ENCODE measurements at regions not wholly inside any gene's neighbourhood (a gene's known extent, or its start where the extent isn't known, plus 50 kb on each side); places are given as distances from the start of the nearest gene placed in this dataset.

DNA sequence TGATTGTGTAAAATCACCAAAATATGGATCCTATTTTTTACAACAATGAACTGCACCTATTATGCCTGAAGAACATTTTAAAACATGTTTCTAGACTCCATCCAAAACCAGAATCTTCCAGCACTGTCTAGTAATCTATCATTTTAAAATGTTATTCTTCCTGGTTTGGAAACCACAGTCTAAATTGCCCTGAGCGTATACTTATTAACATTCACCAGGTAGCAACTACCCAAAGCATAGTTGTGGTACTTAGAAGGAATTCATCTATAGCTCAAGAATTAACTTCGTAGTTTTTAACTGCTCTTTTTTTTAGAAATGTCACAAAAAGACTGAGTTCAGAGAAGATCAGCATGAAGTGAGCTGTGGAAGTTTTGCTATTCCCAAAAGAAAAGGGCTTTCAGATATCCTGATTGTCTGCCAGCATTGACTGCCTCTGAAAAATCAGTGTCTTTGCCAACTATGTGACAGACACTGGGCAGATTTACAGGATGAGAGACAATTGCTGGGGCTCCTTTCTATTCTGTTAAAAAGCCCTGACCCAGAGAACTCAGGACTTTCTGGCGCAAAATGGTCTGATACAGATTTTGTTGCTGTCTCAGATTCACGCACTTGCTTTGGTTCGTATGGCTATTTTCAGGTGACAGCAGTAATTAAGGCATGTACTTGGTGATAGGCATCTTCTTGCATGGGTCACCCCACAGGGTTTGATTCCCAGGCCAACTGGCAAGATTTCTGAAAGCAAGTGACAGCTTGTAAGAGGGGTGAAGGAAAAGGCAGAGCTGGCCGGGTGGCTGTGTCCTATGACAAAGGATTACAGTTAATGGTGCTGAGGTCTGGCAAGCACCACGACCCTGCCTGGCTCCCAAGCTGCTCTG, 152.5 kb upstream of the RAI14 start:
- TF ChIP-seq MYC (IDR thresholded peaks at IDR 0.05; ENCODE audit: low read depth, low read length): no peak
- TF ChIP-seq, protein P1, sequence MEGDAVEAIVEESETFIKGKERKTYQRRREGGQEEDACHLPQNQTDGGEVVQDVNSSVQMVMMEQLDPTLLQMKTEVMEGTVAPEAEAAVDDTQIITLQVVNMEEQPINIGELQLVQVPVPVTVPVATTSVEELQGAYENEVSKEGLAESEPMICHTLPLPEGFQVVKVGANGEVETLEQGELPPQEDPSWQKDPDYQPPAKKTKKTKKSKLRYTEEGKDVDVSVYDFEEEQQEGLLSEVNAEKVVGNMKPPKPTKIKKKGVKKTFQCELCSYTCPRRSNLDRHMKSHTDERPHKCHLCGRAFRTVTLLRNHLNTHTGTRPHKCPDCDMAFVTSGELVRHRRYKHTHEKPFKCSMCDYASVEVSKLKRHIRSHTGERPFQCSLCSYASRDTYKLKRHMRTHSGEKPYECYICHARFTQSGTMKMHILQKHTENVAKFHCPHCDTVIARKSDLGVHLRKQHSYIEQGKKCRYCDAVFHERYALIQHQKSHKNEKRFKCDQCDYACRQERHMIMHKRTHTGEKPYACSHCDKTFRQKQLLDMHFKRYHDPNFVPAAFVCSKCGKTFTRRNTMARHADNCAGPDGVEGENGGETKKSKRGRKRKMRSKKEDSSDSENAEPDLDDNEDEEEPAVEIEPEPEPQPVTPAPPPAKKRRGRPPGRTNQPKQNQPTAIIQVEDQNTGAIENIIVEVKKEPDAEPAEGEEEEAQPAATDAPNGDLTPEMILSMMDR (IDR thresholded peaks at IDR 0.05; ENCODE audit: low read depth, low read length): no peak
- no peak for TF ChIP-seq POLR2A (IDR thresholded peaks at IDR 0.05; ENCODE audit: extremely low read depth, insufficient read length)
- TF ChIP-seq, protein P2, sequence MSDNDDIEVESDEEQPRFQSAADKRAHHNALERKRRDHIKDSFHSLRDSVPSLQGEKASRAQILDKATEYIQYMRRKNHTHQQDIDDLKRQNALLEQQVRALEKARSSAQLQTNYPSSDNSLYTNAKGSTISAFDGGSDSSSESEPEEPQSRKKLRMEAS (IDR thresholded peaks at IDR 0.05; ENCODE audit: low read depth, low read length): no peak
- no peak for DNase-seq (ENCODE audit: low read depth)
- no peak overlapping the region for H3K4me3 ChIP-seq (ENCODE audit: low read depth, low read length)

DNA sequence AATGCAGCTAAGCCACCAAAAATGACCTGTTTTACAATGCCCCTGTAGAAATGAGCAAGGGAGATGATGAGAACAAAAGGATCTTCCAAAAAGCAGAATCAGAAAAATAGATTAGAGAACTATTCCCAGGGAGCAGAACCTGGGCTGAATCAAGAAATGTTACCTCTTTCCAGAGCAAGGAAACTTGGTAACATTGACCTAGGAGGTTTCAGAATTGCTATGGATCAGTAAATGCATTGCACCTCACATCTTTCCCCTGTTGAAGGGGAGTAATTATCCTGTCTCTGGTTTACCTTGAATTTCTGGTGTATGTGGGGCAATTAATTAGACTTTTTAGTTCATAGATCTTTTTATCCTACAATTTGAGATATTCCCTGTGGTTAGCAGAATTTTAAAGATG, 151.2 kb upstream of the RAI14 start:
- no peak overlapping the region for H3K4me3 ChIP-seq (ENCODE audit: low read depth, low read length)
- no peak for DNase-seq (ENCODE audit: low read depth)
- TF ChIP-seq POLR2A (IDR thresholded peaks at IDR 0.05; ENCODE audit: extremely low read depth, insufficient read length): no peak
- TF ChIP-seq, protein P2 (IDR thresholded peaks at IDR 0.05; ENCODE audit: low read depth, low read length): no peak
- TF ChIP-seq MYC (IDR thresholded peaks at IDR 0.05; ENCODE audit: low read depth, low read length): no peak

DNA sequence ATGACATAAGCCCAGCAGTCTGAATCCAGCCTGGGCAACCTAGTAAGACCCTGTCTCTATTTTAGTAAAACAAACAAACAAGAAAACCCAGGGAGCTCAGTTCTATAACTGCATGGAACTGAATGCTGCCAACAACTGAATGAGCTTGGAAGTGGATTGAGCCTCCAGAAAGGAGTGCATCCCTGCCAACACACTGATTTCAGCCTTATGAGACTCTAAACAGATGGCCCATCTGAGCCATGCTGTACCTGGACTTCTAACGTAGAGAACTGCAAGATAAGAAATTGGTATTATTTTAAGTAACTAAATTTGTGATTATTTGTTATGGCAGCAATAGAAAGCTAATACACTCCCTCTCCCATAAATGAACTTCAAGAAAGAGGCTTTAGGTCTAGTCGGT, 150.4 kb upstream of the RAI14 start:
- TF ChIP-seq, protein P2 (IDR thresholded peaks at IDR 0.05; ENCODE audit: low read depth, low read length): no peak
- TF ChIP-seq POLR2A (IDR thresholded peaks at IDR 0.05; ENCODE audit: extremely low read depth, insufficient read length) (no peak), MYC (IDR thresholded peaks at IDR 0.05; ENCODE audit: low read depth, low read length) (no peak)
- TF ChIP-seq, protein P1 (IDR thresholded peaks at IDR 0.05; ENCODE audit: low read depth, low read length): no peak
- H3K4me3 ChIP-seq (ENCODE audit: low read depth, low read length): no peak overlapping the region
- no peak for DNase-seq (ENCODE audit: low read depth)

DNA sequence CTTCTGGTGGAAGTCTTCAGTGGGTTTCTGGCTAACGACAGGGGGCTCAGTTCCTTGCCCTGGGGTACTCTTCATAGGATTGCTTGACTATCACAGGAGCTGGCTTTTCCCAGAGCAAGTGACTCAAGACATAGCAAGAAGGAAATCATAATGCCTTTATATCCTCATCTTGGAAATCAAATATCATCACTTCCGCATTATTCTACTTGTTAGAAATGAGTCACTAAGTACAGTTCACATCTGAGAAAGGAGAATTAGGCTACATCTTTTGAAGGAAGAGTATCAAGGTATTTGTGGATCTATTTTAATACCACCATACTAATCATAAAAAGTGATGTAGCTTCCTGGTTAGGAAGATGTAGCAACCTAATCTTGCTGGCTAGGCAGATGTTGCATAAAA, 148.2 kb upstream of the RAI14 start:
- TF ChIP-seq, protein P2 (IDR thresholded peaks at IDR 0.05; ENCODE audit: low read depth, low read length): no peak
- TF ChIP-seq POLR2A (IDR thresholded peaks at IDR 0.05; ENCODE audit: extremely low read depth, insufficient read length) (no peak), MYC (IDR thresholded peaks at IDR 0.05; ENCODE audit: low read depth, low read length) (no peak)
- TF ChIP-seq, protein P1 (IDR thresholded peaks at IDR 0.05; ENCODE audit: low read depth, low read length): no peak
- no peak overlapping the region for H3K4me3 ChIP-seq (ENCODE audit: low read depth, low read length)
- DNase-seq (ENCODE audit: low read depth): no peak

DNA sequence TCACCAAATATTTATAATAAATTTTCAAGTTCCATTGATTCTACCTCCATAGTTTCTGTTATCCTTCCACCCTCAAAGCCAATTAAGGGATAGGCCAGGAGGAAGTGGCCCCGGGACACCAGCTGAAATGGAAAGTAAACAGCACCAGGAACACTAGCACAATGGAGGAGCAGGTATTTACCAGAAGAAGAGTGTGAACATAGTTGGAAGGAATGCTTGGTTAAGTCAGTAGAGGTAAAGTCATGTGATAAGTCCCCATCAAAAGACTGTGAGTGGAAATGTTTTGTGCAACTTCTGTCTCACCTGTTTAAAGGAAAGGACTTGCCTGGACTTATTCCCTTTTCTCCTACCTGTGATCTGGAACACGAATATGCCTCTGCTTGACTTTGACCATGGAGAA, 146.7 kb upstream of the RAI14 start:
- DNase-seq (ENCODE audit: low read depth): no peak
- TF ChIP-seq, protein P2 (IDR thresholded peaks at IDR 0.05; ENCODE audit: low read depth, low read length): no peak
- no peak for TF ChIP-seq MYC (IDR thresholded peaks at IDR 0.05; ENCODE audit: low read depth, low read length)
- TF ChIP-seq, protein P1 (IDR thresholded peaks at IDR 0.05; ENCODE audit: low read depth, low read length): no peak
- TF ChIP-seq POLR2A (IDR thresholded peaks at IDR 0.05; ENCODE audit: extremely low read depth, insufficient read length): no peak
- no peak overlapping the region for H3K4me3 ChIP-seq (ENCODE audit: low read depth, low read length)

DNA sequence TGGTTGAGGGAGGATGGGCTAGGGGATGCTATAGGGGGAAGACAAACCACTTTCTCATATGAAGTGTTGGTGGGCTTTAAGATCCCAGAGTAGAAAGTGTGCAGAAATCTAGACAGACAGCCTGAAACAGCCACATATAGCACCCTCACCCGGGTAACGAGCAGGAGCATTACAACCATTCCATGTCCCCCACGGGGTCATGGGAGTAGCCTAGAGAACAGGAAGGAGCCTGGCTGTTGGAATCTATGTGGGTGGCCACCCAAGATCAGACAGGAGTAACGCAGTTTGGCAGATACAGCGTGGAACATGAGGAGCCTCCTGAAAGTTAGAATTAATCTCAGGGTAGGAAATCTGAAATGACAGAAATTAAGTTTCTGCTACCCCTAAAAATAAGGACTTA, 146.1 kb upstream of the RAI14 start:
- H3K4me3 ChIP-seq (ENCODE audit: low read depth, low read length): no peak overlapping the region
- no peak for TF ChIP-seq POLR2A (IDR thresholded peaks at IDR 0.05; ENCODE audit: extremely low read depth, insufficient read length)
- TF ChIP-seq, protein P1 (IDR thresholded peaks at IDR 0.05; ENCODE audit: low read depth, low read length): no peak
- no peak for TF ChIP-seq MYC (IDR thresholded peaks at IDR 0.05; ENCODE audit: low read depth, low read length)
- TF ChIP-seq, protein P2 (IDR thresholded peaks at IDR 0.05; ENCODE audit: low read depth, low read length): no peak
- DNase-seq (ENCODE audit: low read depth): no peak
